GM23248 (cell line): ENCODE measurements at regions not wholly inside any gene's neighbourhood (a gene's known extent, or its start where the extent isn't known, plus 50 kb on each side); places are given as distances from the start of the nearest gene placed in this dataset.
A peak's percentile ranks its signal among the peaks of the same experiment; 100 is the strongest.

Experiments
- DNase-seq: peaks from one replicate; pipeline ENCODE4 v3.0.0-alpha.2; 2015
- H2AFZ ChIP-seq: fragments of 200-600 bp; sonication (generic); 2 replicates; pipeline ENCODE4 v1.6.1; 2016; ENCODE audit warnings: antibody characterized with exemption
- H3F3A ChIP-seq: fragments of 200-600 bp; sonication (generic); 2 replicates; pipeline ENCODE4 v1.6.1; 2016; ENCODE audit warnings: mild to moderate bottlenecking, antibody characterized with exemption, mixed run types; ENCODE audit not compliant: insufficient read depth
- H3K27ac ChIP-seq: fragments of 200-600 bp; sonication (generic); 2 replicates; pipeline ENCODE4 v1.5.1; 2016; ENCODE audit warnings: mild to moderate bottlenecking
- H3K27me3 ChIP-seq: fragments of 200-600 bp; sonication (generic); replicated peaks from 2 replicates; pipeline ENCODE4 v1.6.1; 2016; ENCODE audit warnings: mild to moderate bottlenecking; ENCODE audit not compliant: insufficient read depth
- H3K36me3 ChIP-seq: fragments of 200-600 bp; sonication (generic); 2 replicates; pipeline ENCODE4 v1.6.1; 2016; ENCODE audit warnings: low read depth, mild to moderate bottlenecking
- H3K4me1 ChIP-seq: fragments of 200-600 bp; sonication (generic); 2 replicates; pipeline ENCODE4 v1.6.1; 2016; ENCODE audit warnings: mild to moderate bottlenecking; ENCODE audit not compliant: insufficient read depth
- H3K4me2 ChIP-seq: fragments of 200-600 bp; sonication (generic); one replicate; pipeline ENCODE4 v1.6.1; 2016; ENCODE audit warnings: mild to moderate bottlenecking; ENCODE audit not compliant: unreplicated experiment
- H3K4me3 ChIP-seq: fragments of 200-600 bp; sonication (generic); 2 replicates; pipeline ENCODE4 v1.5.1; 2016; ENCODE audit warnings: mild to moderate bottlenecking
- H3K79me2 ChIP-seq: fragments of 200-600 bp; sonication (generic); 2 replicates; pipeline ENCODE4 v1.6.1; 2016; ENCODE audit warnings: mild to moderate bottlenecking; ENCODE audit not compliant: insufficient read depth
- H3K9ac ChIP-seq: fragments of 200-600 bp; sonication (generic); 2 replicates; pipeline ENCODE4 v1.6.1; 2016; ENCODE audit warnings: mild to moderate bottlenecking
- H3K9me2 ChIP-seq: fragments of 200-600 bp; sonication (generic); 2 replicates; pipeline ENCODE4 v1.6.1; 2016; ENCODE audit warnings: mixed run types, mild to moderate bottlenecking, moderate library complexity; ENCODE audit not compliant: insufficient read depth
- H3K9me3 ChIP-seq: fragments of 200-600 bp; sonication (generic); one replicate; pipeline ENCODE4 v1.6.1; 2017; ENCODE audit warnings: low read depth
- H4K20me1 ChIP-seq: fragments of 200-600 bp; sonication (generic); 2 replicates; pipeline ENCODE4 v1.6.0; 2016; ENCODE audit not compliant: insufficient read depth
- EZH2 ChIP-seq: fragments of 200-600 bp; sonication (generic); IDR thresholded peaks from 2 replicates; pipeline ENCODE4 v1.6.1; 2018; ENCODE audit warnings: antibody characterized with exemption, mild to moderate bottlenecking; ENCODE audit not compliant: insufficient read depth, poor library complexity, severe bottlenecking
- EZH2phosphoT487 ChIP-seq: fragments of 200-600 bp; sonication (generic); IDR thresholded peaks from 2 replicates; pipeline ENCODE4 v1.6.1; 2018; ENCODE audit warnings: antibody characterized with exemption, moderate library complexity, mild to moderate bottlenecking, low read depth; ENCODE audit not compliant: insufficient read depth
- WGBS, 2 experiments: methylation state at CpG; one replicate each; pipeline ENCODE4 v1.1.6; 2015 to 2017; ENCODE audit warnings: low lambda C conversion rate in 2 of 2, low coverage in 1 of 2; ENCODE audit errors: missing lambda C conversion rate in 2 of 2; 5-methylcytosine and 5-hydroxymethylcytosine counted together
- in situ Hi-C: fragments of 300-500 bp; cut with MboI; formaldehyde crosslinking; loops from 2 replicates; pipeline ENCODE4 v1.15.0; 2020

DNA sequence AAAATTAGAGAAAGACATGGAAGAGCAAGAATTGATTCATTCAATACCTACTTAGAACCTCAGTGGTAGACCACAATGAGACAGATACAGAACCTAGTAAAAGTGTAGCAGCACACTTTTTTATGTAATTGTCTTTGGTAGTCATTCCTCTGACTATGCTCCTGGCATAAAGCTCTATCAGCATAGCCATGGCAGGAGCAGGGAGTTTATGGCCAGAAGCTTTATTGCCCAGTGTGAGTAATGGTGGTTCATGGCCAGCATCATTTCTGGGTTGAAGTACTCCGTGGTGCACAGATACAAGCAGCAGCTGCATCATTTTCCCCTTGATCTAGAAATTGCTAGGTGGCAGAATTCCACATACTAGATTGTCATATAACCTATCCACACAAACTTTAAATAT lies 352.6 kb downstream of the TBC1D4 start:
- H3K27me3 ChIP-seq, result no peaks in the 10 kb centered on the region
- H3K9me3 ChIP-seq, result no peaks in the 10 kb centered on the region
- TF ChIP-seq EZH2, result no peak
- no peak for TF ChIP-seq EZH2phosphoT487
- peak; percentile 55 for DNase-seq
- in situ Hi-C loops, result no loop called here
- no peaks in the 10 kb centered on the region for H3F3A ChIP-seq
- H3K4me2 ChIP-seq, result no peak overlapping the region
- H3K36me3 ChIP-seq, result no peaks in the 10 kb centered on the region
- H3K79me2 ChIP-seq, result no peaks in the 10 kb centered on the region
- H3K27ac ChIP-seq, result no peak overlapping the region
- 0 to 4% methylated on average over 1 of the region's 1 CpG for WGBS, 2 experiments
- no peaks in the 10 kb centered on the region for H4K20me1 ChIP-seq
- no peak overlapping the region for H3K9ac ChIP-seq
- H3K9me2 ChIP-seq, result no peaks in the 10 kb centered on the region
- H2AFZ ChIP-seq, result no peak overlapping the region
- H3K4me1 ChIP-seq, result 0 out of 2 replicates have a peak, but pooled peaks cover 4% of the 10 kb centered on the region
- H3K4me3 ChIP-seq, result no peak overlapping the region

DNA sequence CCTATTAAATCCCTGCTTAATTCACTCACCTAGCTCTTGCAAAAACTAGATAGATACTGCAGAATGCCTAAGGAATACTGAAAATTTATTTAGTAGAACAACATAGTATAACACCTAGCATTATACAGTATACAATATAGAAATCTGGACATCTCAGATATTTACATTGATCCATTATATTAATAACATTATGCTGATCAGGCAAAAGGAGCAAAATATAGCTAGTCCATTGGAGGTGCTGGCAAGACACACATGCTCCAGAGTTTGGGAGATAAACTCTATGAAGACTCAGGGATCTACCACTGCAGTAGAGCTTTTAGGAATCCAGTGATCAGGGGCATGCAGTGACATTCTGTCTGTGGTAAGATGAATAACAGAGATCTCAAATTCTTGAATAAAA lies 357.6 kb downstream of the TBC1D4 start:
- Histone ChIP-seq H3K79me2 (no peaks in the 10 kb centered on the region), H3K4me1 (0 out of 2 replicates have a peak, but pooled peaks cover 3% of the 10 kb centered on the region), H3K9ac (no peak overlapping the region), H3K27me3 (no peaks in the 10 kb centered on the region; the same call in 1 of the 2 replicates), H3K4me2 (no peak overlapping the region), H3K4me3 (no peak overlapping the region), H3K27ac (no peak overlapping the region), H3K36me3 (no peaks in the 10 kb centered on the region), H3F3A (no peaks in the 10 kb centered on the region), H3K9me3 (no peaks in the 10 kb centered on the region), H4K20me1 (no peaks in the 10 kb centered on the region), H2AFZ (no peak overlapping the region), H3K9me2 (no peaks in the 10 kb centered on the region)
- no peak for DNase-seq
- in situ Hi-C loops, result no loop called here
- TF ChIP-seq EZH2phosphoT487 (no peak), EZH2 (no peak)

GRCh38 chr13:75123428-75123827 lies 358.5 kb downstream of the TBC1D4 start:
- Histone ChIP-seq H3K9me2 (no peaks in the 10 kb centered on the region), H3F3A (no peaks in the 10 kb centered on the region), H3K27ac (no peak overlapping the region), H3K36me3 (no peaks in the 10 kb centered on the region), H3K4me1 (no peaks in the 10 kb centered on the region), H3K4me3 (no peak overlapping the region), H3K27me3 (no peaks in the 10 kb centered on the region; the same call in 1 of the 2 replicates), H3K4me2 (no peak overlapping the region), H3K9ac (no peak overlapping the region), H2AFZ (no peak overlapping the region), H4K20me1 (no peaks in the 10 kb centered on the region), H3K79me2 (no peaks in the 10 kb centered on the region), H3K9me3 (no peaks in the 10 kb centered on the region)
- 62 to 74% methylated on average over 1 of the region's 1 CpG for WGBS, 2 experiments
- no peak for TF ChIP-seq EZH2phosphoT487
- TF ChIP-seq EZH2, result no peak
- in situ Hi-C loops, result no loop called here
- no peak for DNase-seq

DNA sequence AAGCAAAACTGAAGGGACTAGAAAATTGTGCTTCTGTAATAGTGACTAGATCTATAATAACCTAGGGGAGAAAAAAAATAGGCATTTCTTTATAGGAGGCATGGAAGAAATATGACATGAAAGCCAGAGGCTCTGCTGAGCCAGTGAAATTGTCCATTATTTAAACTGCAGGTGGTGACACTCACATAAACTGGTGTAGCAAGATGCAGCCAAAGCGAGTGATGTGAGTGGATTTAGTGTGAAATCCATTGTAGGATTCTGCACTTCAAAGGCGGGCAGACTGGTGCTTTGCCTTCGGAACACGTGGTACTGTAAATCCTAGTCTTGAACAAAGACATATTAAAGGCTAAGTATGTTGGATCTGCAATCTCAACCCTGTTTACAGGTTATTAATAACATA lies 361.9 kb downstream of the TBC1D4 start:
- 28 to 30% methylated on average over 4 of the region's 4 CpGs for WGBS, 2 experiments
- in situ Hi-C loops, result no loop called here
- H3K27ac ChIP-seq, result no peak overlapping the region

GRCh38 chr13:75115171-75115570 lies 366.8 kb downstream of the TBC1D4 start:
- Histone ChIP-seq H3K9me2 (no peaks in the 10 kb centered on the region), H3F3A (no peaks in the 10 kb centered on the region), H3K4me2 (no peak overlapping the region), H3K36me3 (no peaks in the 10 kb centered on the region), H3K4me3 (no peak overlapping the region), H3K4me1 (no peaks in the 10 kb centered on the region), H3K27ac (no peak overlapping the region), H3K9ac (no peak overlapping the region), H3K27me3 (peaks cover 8% of the 10 kb centered on the region), H3K9me3 (no peaks in the 10 kb centered on the region), H2AFZ (no peak overlapping the region), H3K79me2 (no peaks in the 10 kb centered on the region), H4K20me1 (no peaks in the 10 kb centered on the region)
- TF ChIP-seq EZH2 (no peak), EZH2phosphoT487 (no peak)
- no peak for DNase-seq
- in situ Hi-C loops, result no loop called here
- 0 to 5% methylated on average over 2 of the region's 2 CpGs for WGBS, 2 experiments

More for the DNA sequence above, 361.9 kb downstream of the TBC1D4 start:
- no peak overlapping the region for H3K4me3 ChIP-seq
- peaks cover 2% of the 10 kb centered on the region for H3K27me3 ChIP-seq
- no peak overlapping the region for H3K4me2 ChIP-seq
- DNase-seq, result no peak
- H3K9ac ChIP-seq, result no peak overlapping the region
- no peaks in the 10 kb centered on the region for H3K79me2 ChIP-seq
- no peaks in the 10 kb centered on the region for H3K9me2 ChIP-seq
- H2AFZ ChIP-seq, result no peak overlapping the region
- H3F3A ChIP-seq, result no peaks in the 10 kb centered on the region
- H3K9me3 ChIP-seq, result no peaks in the 10 kb centered on the region
- no peaks in the 10 kb centered on the region for H3K4me1 ChIP-seq
- H3K36me3 ChIP-seq, result no peaks in the 10 kb centered on the region
- TF ChIP-seq EZH2, result no peak
- TF ChIP-seq EZH2phosphoT487, result no peak
- H4K20me1 ChIP-seq, result no peaks in the 10 kb centered on the region
